Liver (tissue), 8 donors: ENCODE measurements at regions not wholly inside any gene's neighbourhood (a gene's known extent, or its start where the extent isn't known, plus 50 kb on each side); places are given as distances from the start of the nearest gene placed in this dataset.

Experiments used
- DNase-seq: peaks from one replicate; pipeline ENCODE4 v3.0.0-alpha.2; 2017; ENCODE audit warnings: low spot score
- H3K27ac ChIP-seq, 2 donors: one replicate each; pipeline ENCODE4 v1.7.0; 2013; ENCODE audit warnings: inconsistent platforms in 2 of 2, low read length in 2 of 2, control low read depth in 1 of 2, low read depth in 1 of 2, mild to moderate bottlenecking in 1 of 2
- H3K27me3 ChIP-seq, 4 donors: one replicate each; pipeline versions ENCODE4 v1.6.1 to v1.7.0; 2013; ENCODE audit warnings: low read length in 3 of 4, inconsistent platforms in 1 of 4, mild to moderate bottlenecking in 1 of 4, moderate library complexity in 1 of 4; ENCODE audit not compliant: control insufficient read depth in 4 of 4, insufficient read depth in 4 of 4
- H3K36me3 ChIP-seq, 4 donors: one replicate each; pipeline versions ENCODE4 v1.6.1 to v1.7.0; 2013; ENCODE audit warnings: low read length in 3 of 4, mild to moderate bottlenecking in 3 of 4, low read depth in 1 of 4, moderate library complexity in 1 of 4; ENCODE audit not compliant: control insufficient read depth in 4 of 4, insufficient read depth in 3 of 4
- H3K4me1 ChIP-seq, 4 donors: one replicate each; pipeline versions ENCODE4 v1.6.1 to v1.7.0; 2013; ENCODE audit warnings: low read length in 3 of 4, mild to moderate bottlenecking in 3 of 4, moderate library complexity in 1 of 4; ENCODE audit not compliant: control insufficient read depth in 4 of 4, insufficient read depth in 4 of 4
- H3K4me3 ChIP-seq, 3 donors: one replicate each; pipeline versions ENCODE4 v1.6.1 to v1.7.0; 2013; ENCODE audit warnings: low read length in 3 of 3, control low read depth in 1 of 3, low read depth in 1 of 3, mild to moderate bottlenecking in 1 of 3
- H3K9ac ChIP-seq, 2 donors: one replicate each; pipeline ENCODE4 v1.7.0; 2013; ENCODE audit warnings: low read length in 2 of 2, mild to moderate bottlenecking in 2 of 2, moderate library complexity in 2 of 2, control low read depth in 1 of 2, low read depth in 1 of 2
- H3K9me3 ChIP-seq, 4 donors: one replicate each; pipeline versions ENCODE4 v1.6.1 to v1.7.0; 2013; ENCODE audit warnings: low read length in 3 of 4; ENCODE audit not compliant: control insufficient read depth in 4 of 4
- CTCF ChIP-seq: fragments of 150-350 bp; IDR thresholded peaks from 2 replicates; pipeline ENCODE4 v1.5.1; 2017; ENCODE audit warnings: improper control_type of control experiment, low read depth, low read length; ENCODE audit not compliant: missing input control
- EGR1 ChIP-seq, 2 donors: IDR thresholded peaks; 2 replicates each; pipeline ENCODE4 v1.6.1; 2016 to 2018; ENCODE audit warnings: antibody characterized with exemption in 2 of 2, low read depth in 2 of 2
- FOXA1 ChIP-seq: IDR thresholded peaks from 2 replicates; pipeline ENCODE4 v1.6.1; 2016; ENCODE audit warnings: antibody characterized with exemption
- FOXA2 ChIP-seq: IDR thresholded peaks from 2 replicates; pipeline ENCODE4 v1.6.1; 2016; ENCODE audit warnings: antibody characterized with exemption
- GABPA ChIP-seq, 2 donors: IDR thresholded peaks in 1 of 2; conservative IDR thresholded peaks in 1 of 2; 2 replicates each; pipeline ENCODE4 v1.6.1; 2016; ENCODE audit warnings: antibody characterized with exemption in 2 of 2, mild to moderate bottlenecking in 1 of 2, moderate library complexity in 1 of 2
- HNF4A ChIP-seq, 2 donors: conservative IDR thresholded peaks; 2 replicates each; pipeline ENCODE4 v1.6.1; 2016; ENCODE audit warnings: antibody characterized with exemption in 2 of 2, mild to moderate bottlenecking in 2 of 2
- HNF4G ChIP-seq: IDR thresholded peaks from 2 replicates; pipeline ENCODE4 v1.6.1; 2016; ENCODE audit warnings: antibody characterized with exemption
- JUND ChIP-seq, 2 donors: IDR thresholded peaks; 2 replicates each; pipeline ENCODE4 v1.6.1; 2016; ENCODE audit warnings: antibody characterized with exemption in 2 of 2
- NR2F2 ChIP-seq: IDR thresholded peaks from 2 replicates; pipeline ENCODE4 v1.6.1; 2016; ENCODE audit warnings: antibody characterized with exemption
- RAD21 ChIP-seq, 2 donors: IDR thresholded peaks; 2 replicates each; pipeline ENCODE4 v1.6.1; 2016; ENCODE audit warnings: antibody characterized with exemption in 2 of 2, mild to moderate bottlenecking in 2 of 2
- REST ChIP-seq: IDR thresholded peaks from 2 replicates; pipeline ENCODE4 v1.6.1; 2016; ENCODE audit warnings: antibody characterized with exemption, mild to moderate bottlenecking
- RXRA ChIP-seq, 2 donors: IDR thresholded peaks; 2 replicates each; pipeline ENCODE4 v1.6.1; 2017 to 2018; ENCODE audit warnings: antibody characterized with exemption in 2 of 2, mild to moderate bottlenecking in 1 of 2
- SP1 ChIP-seq: IDR thresholded peaks from 2 replicates; pipeline ENCODE4 v1.6.1; 2018; ENCODE audit warnings: antibody characterized with exemption, mild to moderate bottlenecking
- TAF1 ChIP-seq: conservative IDR thresholded peaks from 2 replicates; pipeline ENCODE4 v1.6.1; 2016; ENCODE audit warnings: antibody characterized with exemption, mild to moderate bottlenecking
- YY1 ChIP-seq: IDR thresholded peaks from 2 replicates; pipeline ENCODE4 v1.6.1; 2016; ENCODE audit warnings: antibody characterized with exemption, mild to moderate bottlenecking
- ZBTB33 ChIP-seq: IDR thresholded peaks from 2 replicates; pipeline ENCODE4 v1.6.1; 2016; ENCODE audit warnings: antibody characterized with exemption
- WGBS: extraction: QIAGEN DNeasy Blood & Tissue Kit; methylation state at CpG from one replicate; pipeline ENCODE4 v1.1.7; 2013; 5-methylcytosine and 5-hydroxymethylcytosine counted together
- TF ChIP-seq, protein P1 (sequence below): IDR thresholded peaks from 2 replicates; pipeline ENCODE4 v1.6.1; 2016; ENCODE audit warnings: antibody characterized with exemption
- TF ChIP-seq, protein P2 (sequence below): IDR thresholded peaks from 2 replicates; pipeline ENCODE4 v1.6.1; 2016; ENCODE audit warnings: antibody characterized with exemption
- donor health status: healthy.
- donor health status: healthy.
- donor health status: healthy.
- donor health status: healthy.
- donor health status: healthy.

- no peaks in the 10 kb centered on the region for H3K36me3 ChIP-seq
- no peaks in the 10 kb centered on the region for H3K4me1 ChIP-seq
- no peaks in the 10 kb centered on the region for H3K27me3 ChIP-seq
- H3K27ac ChIP-seq = no peak overlapping the region
- no peaks in the 10 kb centered on the region for H3K9me3 ChIP-seq
- H3K4me3 ChIP-seq = no peak overlapping the region
- 89% methylated on average over 3 of the region's 3 CpGs for WGBS
- H3K9ac ChIP-seq = no peak overlapping the region
- TF ChIP-seq YY1 (no peak), RXRA (IDR thresholded peaks at IDR 0.05) (no peak), RAD21 (IDR thresholded peaks at IDR 0.05) (no peak), FOXA2 (no peak), NR2F2 (no peak), HNF4G (no peak), TAF1 (no peak), SP1 (no peak), REST (no peak), EGR1 (IDR thresholded peaks at IDR 0.05; ENCODE audit: low read depth in 2 of 2) (no peak), HNF4A (conservative IDR thresholded peaks at IDR 0.05) (no peak), JUND (IDR thresholded peaks at IDR 0.05) (no peak), CTCF (no peak), GABPA (IDR thresholded peaks at IDR 0.05 in 1 of 2, conservative IDR thresholded peaks at IDR 0.05 in 1 of 2) (no peak), FOXA1 (no peak), ZBTB33 (no peak)
- TF ChIP-seq, protein P1, sequence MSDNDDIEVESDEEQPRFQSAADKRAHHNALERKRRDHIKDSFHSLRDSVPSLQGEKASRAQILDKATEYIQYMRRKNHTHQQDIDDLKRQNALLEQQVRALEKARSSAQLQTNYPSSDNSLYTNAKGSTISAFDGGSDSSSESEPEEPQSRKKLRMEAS = no peak
- TF ChIP-seq, protein P2, sequence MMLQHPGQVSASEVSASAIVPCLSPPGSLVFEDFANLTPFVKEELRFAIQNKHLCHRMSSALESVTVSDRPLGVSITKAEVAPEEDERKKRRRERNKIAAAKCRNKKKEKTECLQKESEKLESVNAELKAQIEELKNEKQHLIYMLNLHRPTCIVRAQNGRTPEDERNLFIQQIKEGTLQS = no peak
- no peak for DNase-seq
Measured at GRCh38 chr18:7413906-7414305, 153.2 kb upstream of the PTPRM start.
